ENCODE measurements at regions not wholly inside any gene's neighbourhood (a gene's known extent, or its start where the extent isn't known, plus 50 kb on each side); places are given as distances from the start of the nearest gene placed in this dataset.

GRCh38 chr15:93706495-93707292, 524.7 kb upstream of the MCTP2 start:
- BruUV-seq (replicated peaks), result no TSS peak
- no peak for TF ChIP-seq CTCF (IDR thresholded peaks at IDR 0.05; ENCODE audit: unreplicated experiment)
- intact Hi-C loops (cut with micrococcal nuclease; ENCODE audit: unreplicated experiment), result no loop called here
- peaks cover 9% of the 10 kb centered on the region for H3K9me3 Mint-ChIP-seq (ENCODE audit: low read depth, unreplicated experiment)
- no peak for DNase-seq
- H3K27me3 Mint-ChIP-seq (ENCODE audit: unreplicated experiment), result no peaks in the 10 kb centered on the region
- no peak overlapping the region for H3K4me3 Mint-ChIP-seq (ENCODE audit: low read depth, unreplicated experiment)
- CTCF ChIA-PET, result no interaction called here
- no peak overlapping the region for H3K27ac Mint-ChIP-seq (ENCODE audit: unreplicated experiment)
- H3K4me1 Mint-ChIP-seq (ENCODE audit: low read depth, unreplicated experiment), result no peaks in the 10 kb centered on the region
- no peaks in the 10 kb centered on the region for H3K36me3 Mint-ChIP-seq (ENCODE audit: insufficient read depth, unreplicated experiment)

GRCh38 chr15:93705753-93706455, 525.5 kb upstream of the MCTP2 start:
- CTCF ChIA-PET, result no interaction called here
- Mint-ChIP-seq H3K4me3 (ENCODE audit: low read depth, unreplicated experiment) (no peak overlapping the region), H3K9me3 (ENCODE audit: low read depth, unreplicated experiment) (peaks cover 15% of the 10 kb centered on the region), H3K36me3 (ENCODE audit: insufficient read depth, unreplicated experiment) (no peaks in the 10 kb centered on the region), H3K4me1 (ENCODE audit: low read depth, unreplicated experiment) (no peaks in the 10 kb centered on the region), H3K27me3 (ENCODE audit: unreplicated experiment) (no peaks in the 10 kb centered on the region), H3K27ac (ENCODE audit: unreplicated experiment) (no peak overlapping the region)
- BruUV-seq (replicated peaks), result no TSS peak
- no peak for DNase-seq
- intact Hi-C loops (cut with micrococcal nuclease; ENCODE audit: unreplicated experiment), result no loop called here
- no peak for TF ChIP-seq CTCF (IDR thresholded peaks at IDR 0.05; ENCODE audit: unreplicated experiment)

- Mint-ChIP-seq H3K4me1 (ENCODE audit: low read depth, unreplicated experiment) (no peaks in the 10 kb centered on the region), H3K27ac (ENCODE audit: unreplicated experiment) (no peak overlapping the region), H3K4me3 (ENCODE audit: low read depth, unreplicated experiment) (no peak overlapping the region), H3K9me3 (ENCODE audit: low read depth, unreplicated experiment) (peaks cover 15% of the 10 kb centered on the region), H3K36me3 (ENCODE audit: insufficient read depth, unreplicated experiment) (no peaks in the 10 kb centered on the region), H3K27me3 (ENCODE audit: unreplicated experiment) (no peaks in the 10 kb centered on the region)
- no TSS peak for BruUV-seq (replicated peaks)
- intact Hi-C loops (cut with micrococcal nuclease; ENCODE audit: unreplicated experiment), result no loop called here
- CTCF ChIA-PET, result no interaction called here
- TF ChIP-seq CTCF (IDR thresholded peaks at IDR 0.05; ENCODE audit: unreplicated experiment), result no peak
- DNase-seq, result no peak
Observed at GRCh38 chr15:93703092-93703739, 528.1 kb upstream of the MCTP2 start.

GRCh38 chr15:93700051-93700450, 531.3 kb upstream of the MCTP2 start:
- Mint-ChIP-seq H3K4me1 (ENCODE audit: low read depth, unreplicated experiment) (no peaks in the 10 kb centered on the region), H3K27ac (ENCODE audit: unreplicated experiment) (no peak overlapping the region), H3K4me3 (ENCODE audit: low read depth, unreplicated experiment) (no peak overlapping the region), H3K27me3 (ENCODE audit: unreplicated experiment) (no peaks in the 10 kb centered on the region), H3K9me3 (ENCODE audit: low read depth, unreplicated experiment) (peaks cover 31% of the 10 kb centered on the region), H3K36me3 (ENCODE audit: insufficient read depth, unreplicated experiment) (no peaks in the 10 kb centered on the region)
- CTCF ChIA-PET, result no interaction called here
- no TSS peak for BruUV-seq (replicated peaks)
- intact Hi-C loops (cut with micrococcal nuclease; ENCODE audit: unreplicated experiment), result no loop called here
- no peak for TF ChIP-seq CTCF (IDR thresholded peaks at IDR 0.05; ENCODE audit: unreplicated experiment)
- no peak for DNase-seq
